ENCODE measurements at regions not wholly inside any gene's neighbourhood (a gene's known extent, or its start where the extent isn't known, plus 50 kb on each side); places are given as distances from the start of the nearest gene placed in this dataset.
"Not testable (repeated sequence)": the region's sequence is repeated elsewhere in the genome, so short reads cannot be mapped to it uniquely, and the experiment has no call there.

GRCh38 chr10:21034770-21035169 lies 137.7 kb upstream of the NEBL start:
- H4K8ac ChIP-seq (ENCODE audit: extremely low read depth, insufficient read depth, low read length); H2BK120ac ChIP-seq (replicated peaks; ENCODE audit: low read depth, low read length); H3K4ac ChIP-seq (replicated peaks; ENCODE audit: insufficient read length, low read depth, low read length); POLR2A ChIA-PET (ENCODE audit: partially characterized antibody); H3K18ac ChIP-seq (ENCODE audit: extremely low read depth, low read length); H3K79me1 ChIP-seq (ENCODE audit: low read depth, low read length); H4K91ac ChIP-seq (replicated peaks; ENCODE audit: insufficient read length, low read length); H4K5ac ChIP-seq (ENCODE audit: insufficient read length, low read depth, low read length); H2BK5ac ChIP-seq (ENCODE audit: low read depth, low read length); FAIRE-seq; H2BK12ac ChIP-seq (ENCODE audit: low read depth, low read length); H3K4me1 ChIP-seq (replicated peaks in 1 of 4; ENCODE audit: control insufficient read depth in 3 of 4, insufficient read depth in 4 of 4, low read length in 3 of 4); H3K36me3 ChIP-seq (ENCODE audit: control insufficient read depth in 2 of 4, insufficient read depth in 4 of 4, low read length in 3 of 4); H3K4me2 ChIP-seq (ENCODE audit: insufficient read depth in 1 of 2, low read depth in 2 of 2, low read length in 2 of 2); H3K79me2 ChIP-seq (ENCODE audit: control insufficient read depth in 1 of 2, insufficient read depth in 2 of 2, low read length in 2 of 2); H2BK15ac ChIP-seq (ENCODE audit: low read length); H3K4me3 ChIP-seq (ENCODE audit: extremely low read depth in 1 of 4, insufficient read depth in 2 of 4, low read depth in 3 of 4, low read length in 4 of 4); H2AK5ac ChIP-seq (ENCODE audit: low read depth, low read length); H4K20me1 ChIP-seq (replicated peaks in 1 of 2; ENCODE audit: control insufficient read depth in 1 of 2, insufficient read depth in 2 of 2, low read length in 2 of 2); H3K27me3 ChIP-seq (replicated peaks in 1 of 4; ENCODE audit: control insufficient read depth in 3 of 4, extremely low read depth in 1 of 4, insufficient read depth in 3 of 4, low read length in 3 of 4); H3K9ac ChIP-seq (replicated peaks in 1 of 4; ENCODE audit: extremely low read depth in 1 of 4, low read depth in 3 of 4, low read length in 3 of 4); H3K23ac ChIP-seq (ENCODE audit: insufficient read length); H2AFZ ChIP-seq (ENCODE audit: low read length); H3K9me3 ChIP-seq (ENCODE audit: insufficient read depth in 2 of 2, low read depth in 1 of 2, low read length in 1 of 2); H3K14ac ChIP-seq (ENCODE audit: insufficient read length); H3K23me2 ChIP-seq (ENCODE audit: low read depth, low read length); H3K27ac ChIP-seq (ENCODE audit: low read depth, low read length); H2BK20ac ChIP-seq (ENCODE audit: low read length); DNase-seq (ENCODE audit: low read depth in 1 of 2, low spot score in 2 of 2); H3K56ac ChIP-seq (replicated peaks; ENCODE audit: insufficient read length, low read depth, low read length): not testable (repeated sequence)
- 87% methylated on average over 3 of the region's 3 CpGs; no CpG with 5 or more reads in 1 of the 2 experiments for WGBS, 2 experiments (ENCODE audit: extremely low coverage in 1 of 2, insufficient coverage in 1 of 2, insufficient read length in 1 of 2, insufficient replicate concordance in 2 of 2, low coverage in 1 of 2, low lambda C conversion rate in 2 of 2, missing lambda C conversion rate in 1 of 2)
- CTCF ChIA-PET (ENCODE audit: partially characterized antibody) = interaction anchor here (1.7 kb wide), 1 partner anchor 13 kb away, joined by 8 read pairs; no protein-coding TSS in a partner anchor
